Body of pancreas (tissue), 4 donors: ENCODE measurements at regions not wholly inside any gene's neighbourhood (a gene's known extent, or its start where the extent isn't known, plus 50 kb on each side); places are given as distances from the start of the nearest gene placed in this dataset.
A peak's percentile ranks its signal among the peaks of the same experiment; 100 is the strongest.

Experiments
- ATAC-seq: fragments of 150-250 bp; one replicate; pipeline ENCODE4 v1.9.1; 2016
- DNase-seq, 4 donors: peaks; one replicate each; pipeline ENCODE4 v3.0.0-alpha.2; 2019
- H3K27ac ChIP-seq, 4 donors: fragments of 200-600 bp; sonication (generic); 1 replicate in 3 of 4; 2 replicates in 1 of 4; pipeline versions ENCODE4 v1.5.1 to v1.6.1; 2016 to 2019; ENCODE audit warnings: mild to moderate bottlenecking in 1 of 4, mixed read lengths in 1 of 4, moderate library complexity in 1 of 4
- H3K27me3 ChIP-seq, 2 donors: fragments of 200-600 bp; sonication (generic); one replicate each; pipeline ENCODE4 v1.6.0; 2016; ENCODE audit warnings: mild to moderate bottlenecking in 1 of 2
- H3K36me3 ChIP-seq, 2 donors: fragments of 200-600 bp; sonication (generic); replicated peaks in 1 of 2; 2 replicates each; pipeline ENCODE4 v1.5.1; 2016; ENCODE audit warnings: low read depth in 2 of 2; ENCODE audit not compliant: insufficient read depth in 1 of 2
- H3K4me1 ChIP-seq: fragments of 200-600 bp; sonication (generic); one replicate; pipeline ENCODE4 v1.6.0; 2016
- H3K4me3 ChIP-seq, 2 donors: fragments of 200-600 bp; sonication (generic); 1 replicate in 1 of 2; 2 replicates in 1 of 2; pipeline ENCODE4 v1.5.1; 2016 to 2019
- H3K9me3 ChIP-seq, 3 donors: fragments of 200-600 bp; sonication (generic); 1 replicate in 2 of 3; 2 replicates in 1 of 3; pipeline ENCODE4 v1.5.1; 2016
- CTCF ChIP-seq, 7 experiments: fragments of 450-650 bp in 4 of 7; fragments of 200-600 bp in 3 of 7; sonication (generic) in 3 of 7; IDR thresholded peaks; one replicate each; pipeline ENCODE4 v1.5.1; 2016 to 2019; ENCODE audit warnings: antibody characterized with exemption in 7 of 7
- POLR2A ChIP-seq, 3 donors: fragments of 450-650 bp; IDR thresholded peaks; one replicate each; pipeline ENCODE4 v1.6.1; 2016; ENCODE audit warnings: antibody characterized with exemption in 3 of 3, mild to moderate bottlenecking in 2 of 3
- WGBS, 2 donors: methylation state at CpG; one replicate each; pipeline ENCODE4 v1.1.5; 2017; 5-methylcytosine and 5-hydroxymethylcytosine counted together
- intact Hi-C: fragments of 100-400 bp; cut with DNase I; formaldehyde crosslinking; loops from one replicate; pipeline ENCODE4 v1.15.1; 2023

GRCh38 chr9:28059192-28059591 lies 485.9 kb upstream of the C9orf72 start:
- WGBS, 2 donors, result 79 to 82% methylated on average over 8 of the region's 8 CpGs
- no peaks in the 10 kb centered on the region for H3K27me3 ChIP-seq
- H3K4me3 ChIP-seq, result no peak overlapping the region
- ATAC-seq, result no peak
- intact Hi-C loops, result no loop called here
- no peak for DNase-seq
- no peaks in the 10 kb centered on the region for H3K9me3 ChIP-seq
- no peaks in the 10 kb centered on the region for H3K4me1 ChIP-seq
- H3K27ac ChIP-seq, result no peak overlapping the region
- no peak for TF ChIP-seq CTCF (IDR thresholded peaks at IDR 0.05)
- no peak for TF ChIP-seq POLR2A (IDR thresholded peaks at IDR 0.05)
- H3K36me3 ChIP-seq, result no peaks in the 10 kb centered on the region

- no peaks in the 10 kb centered on the region for H3K27me3 ChIP-seq
- no peaks in the 10 kb centered on the region for H3K9me3 ChIP-seq
- no peaks in the 10 kb centered on the region for H3K36me3 ChIP-seq
- no peak for ATAC-seq
- no peak overlapping the region for H3K4me3 ChIP-seq
- TF ChIP-seq CTCF (IDR thresholded peaks at IDR 0.05), result no peak
- intact Hi-C loops, result no loop called here
- 53% methylated on average over 9 of the region's 9 CpGs for WGBS, 2 donors
- no peak overlapping the region for H3K27ac ChIP-seq
- no peaks in the 10 kb centered on the region for H3K4me1 ChIP-seq
- DNase-seq, result no peak
Measured at GRCh38 chr9:28064241-28064815, 491.0 kb upstream of the C9orf72 start.

- Histone ChIP-seq H3K4me1 (no peaks in the 10 kb centered on the region), H3K36me3 (no peaks in the 10 kb centered on the region), H3K27ac (no peak overlapping the region), H3K4me3 (no peak overlapping the region), H3K9me3 (no peaks in the 10 kb centered on the region), H3K27me3 (no peaks in the 10 kb centered on the region)
- TF ChIP-seq POLR2A (IDR thresholded peaks at IDR 0.05), result no peak
- peak in 6 of 7 experiments; percentile 33 to 56 (median 48) for TF ChIP-seq CTCF (IDR thresholded peaks at IDR 0.05)
- 3 to 14% methylated on average over 1 of the region's 1 CpG for WGBS, 2 donors
- intact Hi-C loops, result no loop called here
- no peak for ATAC-seq
- peak; percentile 10 to 54 (median 42) for DNase-seq
Measured at GRCh38 chr9:28073270-28073669, 500.0 kb upstream of the C9orf72 start.

- DNase-seq, result no peak
- 49 to 56% methylated on average over 3 of the region's 3 CpGs for WGBS, 2 donors
- TF ChIP-seq POLR2A (IDR thresholded peaks at IDR 0.05) (no peak), CTCF (IDR thresholded peaks at IDR 0.05) (no peak)
- H3K9me3 ChIP-seq, result no peaks in the 10 kb centered on the region
- intact Hi-C loops, result no loop called here
- no peak overlapping the region for H3K27ac ChIP-seq
- ATAC-seq, result no peak
- H3K27me3 ChIP-seq, result no peaks in the 10 kb centered on the region
- H3K4me1 ChIP-seq, result no peaks in the 10 kb centered on the region
- no peaks in the 10 kb centered on the region for H3K36me3 ChIP-seq
- no peak overlapping the region for H3K4me3 ChIP-seq
Measured at GRCh38 chr9:28079677-28080076, 506.4 kb upstream of the C9orf72 start.

GRCh38 chr9:28082671-28083070 lies 509.4 kb upstream of the C9orf72 start:
- no peak for TF ChIP-seq POLR2A (IDR thresholded peaks at IDR 0.05)
- no peak for TF ChIP-seq CTCF (IDR thresholded peaks at IDR 0.05)
- no peak for ATAC-seq
- H3K4me3 ChIP-seq, result no peak overlapping the region
- no peaks in the 10 kb centered on the region for H3K9me3 ChIP-seq
- H3K27me3 ChIP-seq, result no peaks in the 10 kb centered on the region
- no peaks in the 10 kb centered on the region for H3K4me1 ChIP-seq
- intact Hi-C loops, result no loop called here
- no peak for DNase-seq
- H3K27ac ChIP-seq, result no peak overlapping the region
- 53 to 57% methylated on average over 3 of the region's 3 CpGs for WGBS, 2 donors
- no peaks in the 10 kb centered on the region for H3K36me3 ChIP-seq
